AG04450 (cell line): ENCODE measurements at regions not wholly inside any gene's neighbourhood (a gene's known extent, or its start where the extent isn't known, plus 50 kb on each side); places are given as distances from the start of the nearest gene placed in this dataset.

Source experiments
- CTCF ChIA-PET: fragments of 300-600, 350-600 bp; formaldehyde crosslinking; extraction: SDS; loops from one replicate; lab custom pipeline; 2022; ENCODE audit warnings: antibody characterized with exemption, inconsistent platforms; lab: Charles Lee
- POLR2A ChIA-PET: fragments of 350-600 bp; formaldehyde crosslinking; extraction: SDS; loops from one replicate; lab custom pipeline; 2021; ENCODE audit warnings: antibody characterized with exemption, inconsistent platforms; lab: Yijun Ruan, JAX
- DNase-seq: peaks from one replicate; pipeline ENCODE4 v3.0.0-alpha.2; 2011; ENCODE audit warnings: low read depth, low spot score
- H3K27ac ChIP-seq: one replicate; pipeline ENCODE4 v1.5.1; 2012; ENCODE audit warnings: low read depth, low read length, control low read depth
- H3K27me3 ChIP-seq: one replicate; pipeline ENCODE4 v1.6.0; 2012; ENCODE audit warnings: low read length; ENCODE audit not compliant: control insufficient read depth, insufficient read depth
- H3K4me3 ChIP-seq: 2 replicates; pipeline ENCODE4 v1.5.1; 2011; ENCODE audit warnings: mild to moderate bottlenecking, low read depth, low read length, control low read depth
- H3K9me3 ChIP-seq: 2 replicates; pipeline ENCODE4 v1.5.1; 2012; ENCODE audit warnings: low read length; ENCODE audit not compliant: control insufficient read depth, insufficient read depth
- TF ChIP-seq, protein P1 (sequence below): IDR thresholded peaks from 2 replicates; pipeline ENCODE4 v1.5.1; 2011; ENCODE audit warnings: low read depth, low read length, control low read depth, inconsistent platforms

GRCh38 chr2:142545036-142545435 lies 332.4 kb upstream of the KYNU start:
- Histone ChIP-seq H3K9me3 (peaks cover 3% of the 10 kb centered on the region; the same call in 1 of the 2 replicates), H3K4me3 (no peak overlapping the region), H3K27ac (no peak overlapping the region), H3K27me3 (no peaks in the 10 kb centered on the region)
- ChIA-PET CTCF (no interaction called here), POLR2A (no interaction called here)
- DNase-seq, result no peak
- TF ChIP-seq, protein P1, sequence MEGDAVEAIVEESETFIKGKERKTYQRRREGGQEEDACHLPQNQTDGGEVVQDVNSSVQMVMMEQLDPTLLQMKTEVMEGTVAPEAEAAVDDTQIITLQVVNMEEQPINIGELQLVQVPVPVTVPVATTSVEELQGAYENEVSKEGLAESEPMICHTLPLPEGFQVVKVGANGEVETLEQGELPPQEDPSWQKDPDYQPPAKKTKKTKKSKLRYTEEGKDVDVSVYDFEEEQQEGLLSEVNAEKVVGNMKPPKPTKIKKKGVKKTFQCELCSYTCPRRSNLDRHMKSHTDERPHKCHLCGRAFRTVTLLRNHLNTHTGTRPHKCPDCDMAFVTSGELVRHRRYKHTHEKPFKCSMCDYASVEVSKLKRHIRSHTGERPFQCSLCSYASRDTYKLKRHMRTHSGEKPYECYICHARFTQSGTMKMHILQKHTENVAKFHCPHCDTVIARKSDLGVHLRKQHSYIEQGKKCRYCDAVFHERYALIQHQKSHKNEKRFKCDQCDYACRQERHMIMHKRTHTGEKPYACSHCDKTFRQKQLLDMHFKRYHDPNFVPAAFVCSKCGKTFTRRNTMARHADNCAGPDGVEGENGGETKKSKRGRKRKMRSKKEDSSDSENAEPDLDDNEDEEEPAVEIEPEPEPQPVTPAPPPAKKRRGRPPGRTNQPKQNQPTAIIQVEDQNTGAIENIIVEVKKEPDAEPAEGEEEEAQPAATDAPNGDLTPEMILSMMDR, result no peak

- CTCF ChIA-PET, result no interaction called here
- no peak for DNase-seq
- TF ChIP-seq, protein P1, result no peak
- H3K27me3 ChIP-seq, result no peaks in the 10 kb centered on the region
- POLR2A ChIA-PET, result no interaction called here
- H3K4me3 ChIP-seq, result no peak overlapping the region
- H3K9me3 ChIP-seq, result peaks cover 3% of the 10 kb centered on the region; the same call in 1 of the 2 replicates
- no peak overlapping the region for H3K27ac ChIP-seq
These were observed 333.3 kb upstream of the KYNU start for GRCh38 chr2:142544173-142544572.

DNA sequence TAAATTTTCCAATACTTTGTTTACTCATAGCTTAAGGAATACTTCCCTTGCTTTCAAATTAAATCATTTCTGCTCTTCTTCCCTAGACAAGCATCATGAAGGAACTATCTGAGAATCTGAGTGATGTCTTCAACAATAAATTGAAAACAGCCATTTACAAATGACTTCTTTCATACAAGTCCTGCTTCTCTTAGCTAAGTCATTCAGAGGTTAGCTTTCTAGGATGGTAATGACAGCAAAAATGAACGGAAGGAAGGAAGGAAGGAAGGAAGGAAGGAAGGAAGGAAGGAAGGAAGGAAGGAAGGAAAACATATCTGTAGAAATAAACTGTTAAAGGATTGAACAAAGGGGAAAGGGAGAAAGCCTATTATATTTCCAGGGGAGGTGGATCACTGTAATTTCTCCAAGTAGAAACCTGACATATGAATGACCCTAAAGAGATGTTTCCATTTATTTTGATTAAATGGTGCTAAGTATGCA lies 335.0 kb upstream of the KYNU start:
- POLR2A ChIA-PET, result no interaction called here
- Histone ChIP-seq H3K9me3 (peaks cover 3% of the 10 kb centered on the region; the same call in 1 of the 2 replicates), H3K27me3 (no peaks in the 10 kb centered on the region), H3K4me3 (no peak overlapping the region), H3K27ac (no peak overlapping the region)
- no peak for DNase-seq
- TF ChIP-seq, protein P1, result no peak
- CTCF ChIA-PET, result no interaction called here

DNA sequence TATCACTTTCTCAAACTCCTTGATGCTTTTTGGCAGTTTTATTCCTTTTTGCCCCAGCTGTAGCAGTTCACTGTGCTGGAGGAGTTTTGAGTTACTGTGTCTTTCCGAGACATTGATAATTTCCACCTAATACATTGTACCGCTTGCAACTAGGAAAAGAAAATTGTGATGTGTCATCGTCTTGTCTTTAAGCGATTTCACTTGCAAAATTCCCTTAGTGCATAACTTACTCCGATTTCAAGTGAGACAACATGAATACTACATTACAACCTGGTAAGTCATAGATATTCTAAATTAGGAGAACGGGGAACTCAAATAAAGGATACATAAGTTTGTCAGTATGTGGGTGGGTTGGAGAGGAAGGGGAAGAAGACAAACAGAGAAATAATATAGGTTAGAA lies 340.5 kb upstream of the KYNU start:
- H3K27ac ChIP-seq, result no peak overlapping the region
- TF ChIP-seq, protein P1, result no peak
- ChIA-PET CTCF (no interaction called here), POLR2A (no interaction called here)
- no peak overlapping the region for H3K4me3 ChIP-seq
- no peak for DNase-seq
- H3K9me3 ChIP-seq, result no peaks in the 10 kb centered on the region
- no peaks in the 10 kb centered on the region for H3K27me3 ChIP-seq

DNA sequence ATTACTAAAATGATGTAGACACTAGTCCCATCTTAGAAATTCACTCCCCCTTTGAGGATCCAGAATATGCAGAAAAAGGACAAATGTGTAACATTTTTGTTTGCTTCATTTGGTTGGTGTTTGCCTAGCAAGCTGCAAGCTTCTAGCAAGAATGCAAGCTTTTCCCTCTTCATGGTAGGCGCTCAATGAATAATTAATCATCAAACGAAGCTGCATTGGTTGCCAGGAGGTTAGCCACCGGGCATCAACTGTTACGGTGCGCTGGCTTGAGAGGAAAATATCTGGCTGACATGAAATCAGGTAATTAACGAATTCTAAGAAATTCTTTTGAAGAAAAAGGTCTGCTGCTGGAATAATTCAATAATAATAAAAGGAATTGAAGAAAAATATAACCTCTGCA lies 341.0 kb upstream of the KYNU start:
- DNase-seq, result no peak
- no peaks in the 10 kb centered on the region for H3K9me3 ChIP-seq
- POLR2A ChIA-PET, result no interaction called here
- H3K27ac ChIP-seq, result no peak overlapping the region
- H3K27me3 ChIP-seq, result no peaks in the 10 kb centered on the region
- H3K4me3 ChIP-seq, result no peak overlapping the region
- CTCF ChIA-PET, result no interaction called here
- TF ChIP-seq, protein P1, result no peak
